H1 (cell line): ENCODE measurements at regions not wholly inside any gene's neighbourhood (a gene's known extent, or its start where the extent isn't known, plus 50 kb on each side); places are given as distances from the start of the nearest gene placed in this dataset.

Experiments used
- CREB1 ChIP-seq: IDR thresholded peaks from 2 replicates; pipeline ENCODE4 v1.6.1; 2012; ENCODE audit warnings: inconsistent platforms
- GTF2F1 ChIP-seq: IDR thresholded peaks from 2 replicates; pipeline ENCODE4 v1.6.1; 2012; ENCODE audit warnings: low read depth, low read length, improper control_type of control experiment, borderline replicate concordance
- HDAC2 ChIP-seq, 2 experiments: fragments of 300-600 bp in 1 of 2; sonication (generic) in 1 of 2; IDR thresholded peaks; 2 replicates each; pipeline ENCODE4 v1.6.1; 2011 to 2012; ENCODE audit warnings: low read depth in 2 of 2, low read length in 2 of 2, mild to moderate bottlenecking in 2 of 2, moderate library complexity in 2 of 2, borderline replicate concordance in 1 of 2, inconsistent platforms in 1 of 2
- NANOG ChIP-seq: IDR thresholded peaks from 2 replicates; pipeline ENCODE4 v1.6.1; 2011; ENCODE audit warnings: low read length, low read depth, mild to moderate bottlenecking, inconsistent platforms; ENCODE audit not compliant: insufficient read depth, poor library complexity, severe bottlenecking
- POU5F1 ChIP-seq: IDR thresholded peaks from 2 replicates; pipeline ENCODE4 v1.6.1; 2011; ENCODE audit warnings: low read depth, mild to moderate bottlenecking, low read length, moderate library complexity
- RXRA ChIP-seq: IDR thresholded peaks from 2 replicates; pipeline ENCODE4 v1.6.1; 2011; ENCODE audit warnings: low read depth, mild to moderate bottlenecking, low read length, moderate library complexity; ENCODE audit not compliant: insufficient read depth
- SAP30 ChIP-seq: fragments of 300-600 bp; sonication (generic); IDR thresholded peaks from 2 replicates; pipeline ENCODE4 v1.7.1; 2012; ENCODE audit warnings: low read length, moderate library complexity, mild to moderate bottlenecking, inconsistent platforms; ENCODE audit not compliant: insufficient read depth, insufficient replicate concordance
- SP4 ChIP-seq: IDR thresholded peaks from 2 replicates; pipeline ENCODE4 v1.6.1; 2012; ENCODE audit warnings: low read length, inconsistent platforms
- ZNF274 ChIP-seq: IDR thresholded peaks from 2 replicates; pipeline ENCODE4 v1.7.0; 2012; ENCODE audit warnings: low read length, borderline replicate concordance; ENCODE audit errors: extremely low read depth
- TF ChIP-seq, protein P1 (sequence below): fragments of 300-600 bp; sonication (generic); IDR thresholded peaks from 2 replicates; pipeline ENCODE4 v1.7.1; 2012; ENCODE audit warnings: low read length, moderate library complexity, mild to moderate bottlenecking, inconsistent platforms; ENCODE audit not compliant: insufficient replicate concordance

DNA sequence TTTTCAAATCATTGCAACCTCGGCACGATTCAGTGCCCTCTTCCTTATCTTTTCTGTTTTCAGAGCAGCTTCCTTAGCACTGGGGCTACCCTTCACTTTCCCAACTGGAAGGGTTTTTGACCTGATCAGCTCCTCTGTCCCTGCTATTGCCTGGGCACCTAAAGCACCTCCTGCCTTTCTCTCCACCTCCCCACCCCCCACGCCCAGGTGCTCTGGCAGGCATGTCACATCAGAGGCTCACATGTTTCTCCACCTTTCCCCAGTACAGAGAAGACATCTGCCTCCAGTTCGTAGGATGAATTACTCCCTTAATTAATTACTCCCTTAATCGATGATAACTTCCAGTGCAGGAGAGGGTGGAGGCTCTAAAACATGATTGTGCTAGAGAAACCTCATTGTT lies 88.7 kb upstream of the LCLAT1 start (continued):
- TF ChIP-seq, protein P1, sequence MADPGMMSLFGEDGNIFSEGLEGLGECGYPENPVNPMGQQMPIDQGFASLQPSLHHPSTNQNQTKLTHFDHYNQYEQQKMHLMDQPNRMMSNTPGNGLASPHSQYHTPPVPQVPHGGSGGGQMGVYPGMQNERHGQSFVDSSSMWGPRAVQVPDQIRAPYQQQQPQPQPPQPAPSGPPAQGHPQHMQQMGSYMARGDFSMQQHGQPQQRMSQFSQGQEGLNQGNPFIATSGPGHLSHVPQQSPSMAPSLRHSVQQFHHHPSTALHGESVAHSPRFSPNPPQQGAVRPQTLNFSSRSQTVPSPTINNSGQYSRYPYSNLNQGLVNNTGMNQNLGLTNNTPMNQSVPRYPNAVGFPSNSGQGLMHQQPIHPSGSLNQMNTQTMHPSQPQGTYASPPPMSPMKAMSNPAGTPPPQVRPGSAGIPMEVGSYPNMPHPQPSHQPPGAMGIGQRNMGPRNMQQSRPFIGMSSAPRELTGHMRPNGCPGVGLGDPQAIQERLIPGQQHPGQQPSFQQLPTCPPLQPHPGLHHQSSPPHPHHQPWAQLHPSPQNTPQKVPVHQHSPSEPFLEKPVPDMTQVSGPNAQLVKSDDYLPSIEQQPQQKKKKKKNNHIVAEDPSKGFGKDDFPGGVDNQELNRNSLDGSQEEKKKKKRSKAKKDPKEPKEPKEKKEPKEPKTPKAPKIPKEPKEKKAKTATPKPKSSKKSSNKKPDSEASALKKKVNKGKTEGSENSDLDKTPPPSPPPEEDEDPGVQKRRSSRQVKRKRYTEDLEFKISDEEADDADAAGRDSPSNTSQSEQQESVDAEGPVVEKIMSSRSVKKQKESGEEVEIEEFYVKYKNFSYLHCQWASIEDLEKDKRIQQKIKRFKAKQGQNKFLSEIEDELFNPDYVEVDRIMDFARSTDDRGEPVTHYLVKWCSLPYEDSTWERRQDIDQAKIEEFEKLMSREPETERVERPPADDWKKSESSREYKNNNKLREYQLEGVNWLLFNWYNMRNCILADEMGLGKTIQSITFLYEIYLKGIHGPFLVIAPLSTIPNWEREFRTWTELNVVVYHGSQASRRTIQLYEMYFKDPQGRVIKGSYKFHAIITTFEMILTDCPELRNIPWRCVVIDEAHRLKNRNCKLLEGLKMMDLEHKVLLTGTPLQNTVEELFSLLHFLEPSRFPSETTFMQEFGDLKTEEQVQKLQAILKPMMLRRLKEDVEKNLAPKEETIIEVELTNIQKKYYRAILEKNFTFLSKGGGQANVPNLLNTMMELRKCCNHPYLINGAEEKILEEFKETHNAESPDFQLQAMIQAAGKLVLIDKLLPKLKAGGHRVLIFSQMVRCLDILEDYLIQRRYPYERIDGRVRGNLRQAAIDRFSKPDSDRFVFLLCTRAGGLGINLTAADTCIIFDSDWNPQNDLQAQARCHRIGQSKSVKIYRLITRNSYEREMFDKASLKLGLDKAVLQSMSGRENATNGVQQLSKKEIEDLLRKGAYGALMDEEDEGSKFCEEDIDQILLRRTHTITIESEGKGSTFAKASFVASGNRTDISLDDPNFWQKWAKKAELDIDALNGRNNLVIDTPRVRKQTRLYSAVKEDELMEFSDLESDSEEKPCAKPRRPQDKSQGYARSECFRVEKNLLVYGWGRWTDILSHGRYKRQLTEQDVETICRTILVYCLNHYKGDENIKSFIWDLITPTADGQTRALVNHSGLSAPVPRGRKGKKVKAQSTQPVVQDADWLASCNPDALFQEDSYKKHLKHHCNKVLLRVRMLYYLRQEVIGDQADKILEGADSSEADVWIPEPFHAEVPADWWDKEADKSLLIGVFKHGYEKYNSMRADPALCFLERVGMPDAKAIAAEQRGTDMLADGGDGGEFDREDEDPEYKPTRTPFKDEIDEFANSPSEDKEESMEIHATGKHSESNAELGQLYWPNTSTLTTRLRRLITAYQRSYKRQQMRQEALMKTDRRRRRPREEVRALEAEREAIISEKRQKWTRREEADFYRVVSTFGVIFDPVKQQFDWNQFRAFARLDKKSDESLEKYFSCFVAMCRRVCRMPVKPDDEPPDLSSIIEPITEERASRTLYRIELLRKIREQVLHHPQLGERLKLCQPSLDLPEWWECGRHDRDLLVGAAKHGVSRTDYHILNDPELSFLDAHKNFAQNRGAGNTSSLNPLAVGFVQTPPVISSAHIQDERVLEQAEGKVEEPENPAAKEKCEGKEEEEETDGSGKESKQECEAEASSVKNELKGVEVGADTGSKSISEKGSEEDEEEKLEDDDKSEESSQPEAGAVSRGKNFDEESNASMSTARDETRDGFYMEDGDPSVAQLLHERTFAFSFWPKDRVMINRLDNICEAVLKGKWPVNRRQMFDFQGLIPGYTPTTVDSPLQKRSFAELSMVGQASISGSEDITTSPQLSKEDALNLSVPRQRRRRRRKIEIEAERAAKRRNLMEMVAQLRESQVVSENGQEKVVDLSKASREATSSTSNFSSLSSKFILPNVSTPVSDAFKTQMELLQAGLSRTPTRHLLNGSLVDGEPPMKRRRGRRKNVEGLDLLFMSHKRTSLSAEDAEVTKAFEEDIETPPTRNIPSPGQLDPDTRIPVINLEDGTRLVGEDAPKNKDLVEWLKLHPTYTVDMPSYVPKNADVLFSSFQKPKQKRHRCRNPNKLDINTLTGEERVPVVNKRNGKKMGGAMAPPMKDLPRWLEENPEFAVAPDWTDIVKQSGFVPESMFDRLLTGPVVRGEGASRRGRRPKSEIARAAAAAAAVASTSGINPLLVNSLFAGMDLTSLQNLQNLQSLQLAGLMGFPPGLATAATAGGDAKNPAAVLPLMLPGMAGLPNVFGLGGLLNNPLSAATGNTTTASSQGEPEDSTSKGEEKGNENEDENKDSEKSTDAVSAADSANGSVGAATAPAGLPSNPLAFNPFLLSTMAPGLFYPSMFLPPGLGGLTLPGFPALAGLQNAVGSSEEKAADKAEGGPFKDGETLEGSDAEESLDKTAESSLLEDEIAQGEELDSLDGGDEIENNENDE = no peak
- TF ChIP-seq RXRA = no peak
- no peak for TF ChIP-seq ZNF274
- TF ChIP-seq SAP30 = no peak
- TF ChIP-seq POU5F1 = no peak
- no peak for TF ChIP-seq SP4
- no peak for TF ChIP-seq NANOG
- no peak for TF ChIP-seq HDAC2 (IDR thresholded peaks at IDR 0.05; ENCODE audit: borderline replicate concordance in 1 of 2, low read depth in 2 of 2, low read length in 2 of 2)
- TF ChIP-seq CREB1 = no peak
- no peak for TF ChIP-seq GTF2F1
